Endodermal cell (in vitro differentiated cells): ENCODE measurements at regions not wholly inside any gene's neighbourhood (a gene's known extent, or its start where the extent isn't known, plus 50 kb on each side); places are given as distances from the start of the nearest gene placed in this dataset.
"Not testable (repeated sequence)": the region's sequence is repeated elsewhere in the genome, so short reads cannot be mapped to it uniquely, and the experiment has no call there.

Source experiments
- DNase-seq: peaks from one replicate; pipeline ENCODE4 v3.0.0-alpha.2; 2017
- H3K27ac ChIP-seq: 2 replicates; pipeline ENCODE4 v1.5.1; 2013; ENCODE audit warnings: mild to moderate bottlenecking, low read depth, low read length, moderate library complexity
- H3K27me3 ChIP-seq: 2 replicates; pipeline ENCODE4 v1.6.1; 2013; ENCODE audit warnings: mild to moderate bottlenecking, low read length, moderate library complexity; ENCODE audit not compliant: insufficient read depth, control insufficient read depth, poor library complexity, severe bottlenecking
- H3K36me3 ChIP-seq: 2 replicates; pipeline ENCODE4 v1.7.0; 2013; ENCODE audit warnings: mild to moderate bottlenecking, low read length, moderate library complexity; ENCODE audit not compliant: control insufficient read depth, insufficient read depth
- H3K4me1 ChIP-seq: one replicate; pipeline ENCODE4 v1.7.0; 2013; ENCODE audit warnings: low read length; ENCODE audit not compliant: control insufficient read depth, insufficient read depth
- H3K4me3 ChIP-seq: 2 replicates; pipeline ENCODE4 v1.5.1; 2013; ENCODE audit warnings: mild to moderate bottlenecking, low read length, moderate library complexity
- H3K9ac ChIP-seq: 2 replicates; pipeline ENCODE4 v1.6.1; 2013; ENCODE audit warnings: mild to moderate bottlenecking, low read length, moderate library complexity; ENCODE audit not compliant: poor library complexity, severe bottlenecking; ENCODE audit errors: extremely low read depth
- H3K9me3 ChIP-seq: 2 replicates; pipeline ENCODE4 v1.6.1; 2013; ENCODE audit warnings: mild to moderate bottlenecking, low read length, moderate library complexity; ENCODE audit not compliant: control insufficient read depth
- H3K27ac Mint-ChIP-seq: 2 replicates; pipeline ENCODE4 v1.8.0; 2020; ENCODE audit warnings: mixed read lengths
- H3K27me3 Mint-ChIP-seq: 2 replicates; pipeline ENCODE4 v1.8.0; 2021; ENCODE audit warnings: mild to moderate bottlenecking, mixed read lengths; ENCODE audit not compliant: insufficient read depth
- H3K36me3 Mint-ChIP-seq: 2 replicates; pipeline ENCODE4 v1.8.0; 2020; ENCODE audit warnings: low read depth, mixed read lengths
- H3K4me1 Mint-ChIP-seq: 2 replicates; pipeline ENCODE4 v1.8.0; 2020; ENCODE audit warnings: mixed read lengths
- H3K4me3 Mint-ChIP-seq: 2 replicates; pipeline ENCODE4 v1.8.0; 2020; ENCODE audit warnings: mild to moderate bottlenecking, moderate library complexity, mixed read lengths
- H3K9me3 Mint-ChIP-seq: 2 replicates; pipeline ENCODE4 v1.8.0; 2020; ENCODE audit warnings: mild to moderate bottlenecking, mixed read lengths
- WGBS, 2 experiments: methylation state at CpG; one replicate each; pipeline versions ENCODE4 v1.1.5 to v1.1.7; 2013; ENCODE audit warnings: missing lambda C conversion rate in 2 of 2, mixed read lengths in 1 of 2; ENCODE audit not compliant: insufficient coverage in 1 of 2, insufficient read length in 1 of 2; 5-methylcytosine and 5-hydroxymethylcytosine counted together
- TF ChIP-seq, protein P1 (sequence below): fragments of 200-600 bp; sonication (generic); conservative IDR thresholded peaks from 2 replicates; pipeline ENCODE4 v1.5.0; 2021; ENCODE audit warnings: antibody characterized with exemption, mild to moderate bottlenecking

DNA sequence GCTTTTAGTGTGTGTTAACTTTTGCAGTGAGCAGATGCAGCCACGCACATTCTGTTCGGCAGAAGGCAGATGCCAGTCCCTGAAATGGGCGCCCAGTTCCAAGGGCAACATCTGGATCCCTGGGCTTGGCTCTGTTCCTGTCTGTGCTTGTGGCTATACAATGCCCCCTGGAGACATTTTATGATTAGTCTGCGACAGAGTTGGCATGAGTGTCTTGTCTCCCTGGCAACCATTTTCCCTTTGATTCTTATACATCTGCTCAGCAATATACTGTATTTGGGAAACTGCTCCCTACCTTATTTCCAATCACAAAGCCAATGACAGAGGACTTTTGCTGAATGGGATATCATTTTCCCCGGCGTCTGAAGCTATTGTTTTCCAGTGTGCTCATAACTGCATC is 1629.5 kb upstream of the GOT2 start:
- no peak overlapping the region for H3K27ac Mint-ChIP-seq

DNA sequence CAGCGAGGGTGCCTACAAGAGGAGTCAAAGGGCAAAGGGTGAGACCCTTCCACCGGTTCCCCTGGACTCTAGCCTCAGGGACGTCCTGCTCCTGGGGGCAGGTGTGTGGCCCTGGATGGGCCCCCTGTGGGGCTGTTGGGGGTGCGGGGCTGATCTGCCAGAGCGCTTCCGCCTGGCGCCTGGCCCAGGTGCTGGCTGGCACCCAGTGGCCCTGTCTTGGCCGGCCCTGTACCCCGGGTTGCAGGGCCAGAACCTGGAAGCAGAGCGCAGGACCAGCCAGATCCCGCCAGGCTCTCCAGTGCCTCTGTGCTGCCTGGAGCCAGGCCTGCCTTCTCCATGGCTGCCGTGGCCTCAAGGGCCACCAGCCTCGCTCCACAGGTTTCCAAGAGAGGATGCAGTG is 1625.8 kb upstream of the GOT2 start:
- H3K9ac ChIP-seq, H3K4me3 Mint-ChIP-seq, H3K27ac Mint-ChIP-seq, DNase-seq, H3K4me1 ChIP-seq, H3K36me3 ChIP-seq, H3K36me3 Mint-ChIP-seq, H3K27ac ChIP-seq, H3K27me3 Mint-ChIP-seq, H3K27me3 ChIP-seq, H3K9me3 ChIP-seq, H3K4me3 ChIP-seq: not testable (repeated sequence)
- peaks cover 19% of the 10 kb centered on the region for H3K9me3 Mint-ChIP-seq
- 95 to 98% methylated on average over 9 to 13 of the region's 13 CpGs for WGBS, 2 experiments
- H3K4me1 Mint-ChIP-seq: peaks cover 32% of the 10 kb centered on the region

More for the DNA sequence above, 1629.5 kb upstream of the GOT2 start:
- Mint-ChIP-seq H3K27me3 (peaks cover 1% of the 10 kb centered on the region), H3K4me1 (peaks cover 60% of the 10 kb centered on the region), H3K36me3 (no peaks in the 10 kb centered on the region), H3K4me3 (no peak overlapping the region), H3K9me3 (peaks cover 3% of the 10 kb centered on the region)
- H3K4me3 ChIP-seq: no peak overlapping the region
- TF ChIP-seq, protein P1, sequence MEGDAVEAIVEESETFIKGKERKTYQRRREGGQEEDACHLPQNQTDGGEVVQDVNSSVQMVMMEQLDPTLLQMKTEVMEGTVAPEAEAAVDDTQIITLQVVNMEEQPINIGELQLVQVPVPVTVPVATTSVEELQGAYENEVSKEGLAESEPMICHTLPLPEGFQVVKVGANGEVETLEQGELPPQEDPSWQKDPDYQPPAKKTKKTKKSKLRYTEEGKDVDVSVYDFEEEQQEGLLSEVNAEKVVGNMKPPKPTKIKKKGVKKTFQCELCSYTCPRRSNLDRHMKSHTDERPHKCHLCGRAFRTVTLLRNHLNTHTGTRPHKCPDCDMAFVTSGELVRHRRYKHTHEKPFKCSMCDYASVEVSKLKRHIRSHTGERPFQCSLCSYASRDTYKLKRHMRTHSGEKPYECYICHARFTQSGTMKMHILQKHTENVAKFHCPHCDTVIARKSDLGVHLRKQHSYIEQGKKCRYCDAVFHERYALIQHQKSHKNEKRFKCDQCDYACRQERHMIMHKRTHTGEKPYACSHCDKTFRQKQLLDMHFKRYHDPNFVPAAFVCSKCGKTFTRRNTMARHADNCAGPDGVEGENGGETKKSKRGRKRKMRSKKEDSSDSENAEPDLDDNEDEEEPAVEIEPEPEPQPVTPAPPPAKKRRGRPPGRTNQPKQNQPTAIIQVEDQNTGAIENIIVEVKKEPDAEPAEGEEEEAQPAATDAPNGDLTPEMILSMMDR: no peak
- no peak overlapping the region for H3K9ac ChIP-seq
- peaks cover 12% of the 10 kb centered on the region for H3K4me1 ChIP-seq
- no peak overlapping the region for H3K27ac ChIP-seq
- no peaks in the 10 kb centered on the region for H3K27me3 ChIP-seq
- WGBS, 2 experiments: 88 to 100% methylated on average over 6 of the region's 6 CpGs
- no peaks in the 10 kb centered on the region for H3K9me3 ChIP-seq
- no peak for DNase-seq
- H3K36me3 ChIP-seq: no peaks in the 10 kb centered on the region

DNA sequence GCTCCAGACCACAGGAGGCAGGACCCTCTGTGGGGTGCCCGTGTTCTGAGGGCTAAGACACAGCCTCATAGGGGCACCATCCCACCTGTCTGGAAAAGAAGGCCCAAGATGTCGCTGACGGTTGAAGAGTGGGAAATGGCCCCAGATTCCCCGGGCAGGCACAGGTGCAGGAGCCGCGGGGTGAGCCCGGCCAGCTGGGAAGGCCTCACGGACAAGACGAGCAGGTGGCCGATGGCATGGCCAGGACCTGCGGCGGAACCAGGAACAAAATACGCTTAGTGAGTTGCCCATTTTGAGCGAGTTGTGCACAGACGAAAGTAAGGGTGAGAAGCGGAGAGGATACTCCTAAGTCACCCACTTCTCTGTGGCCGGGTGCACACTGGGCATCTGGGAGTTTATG is 1625.3 kb upstream of the GOT2 start:
- H3K36me3 Mint-ChIP-seq, DNase-seq, H3K9me3 ChIP-seq, H3K27ac Mint-ChIP-seq, H3K4me1 ChIP-seq, H3K4me3 ChIP-seq, H3K27me3 Mint-ChIP-seq, H3K27ac ChIP-seq, H3K36me3 ChIP-seq, H3K4me3 Mint-ChIP-seq, H3K27me3 ChIP-seq, H3K9ac ChIP-seq: not testable (repeated sequence)
- 94 to 99% methylated on average over 14 to 17 of the region's 17 CpGs for WGBS, 2 experiments
- peaks cover 19% of the 10 kb centered on the region for H3K9me3 Mint-ChIP-seq
- peaks cover 27% of the 10 kb centered on the region for H3K4me1 Mint-ChIP-seq

DNA sequence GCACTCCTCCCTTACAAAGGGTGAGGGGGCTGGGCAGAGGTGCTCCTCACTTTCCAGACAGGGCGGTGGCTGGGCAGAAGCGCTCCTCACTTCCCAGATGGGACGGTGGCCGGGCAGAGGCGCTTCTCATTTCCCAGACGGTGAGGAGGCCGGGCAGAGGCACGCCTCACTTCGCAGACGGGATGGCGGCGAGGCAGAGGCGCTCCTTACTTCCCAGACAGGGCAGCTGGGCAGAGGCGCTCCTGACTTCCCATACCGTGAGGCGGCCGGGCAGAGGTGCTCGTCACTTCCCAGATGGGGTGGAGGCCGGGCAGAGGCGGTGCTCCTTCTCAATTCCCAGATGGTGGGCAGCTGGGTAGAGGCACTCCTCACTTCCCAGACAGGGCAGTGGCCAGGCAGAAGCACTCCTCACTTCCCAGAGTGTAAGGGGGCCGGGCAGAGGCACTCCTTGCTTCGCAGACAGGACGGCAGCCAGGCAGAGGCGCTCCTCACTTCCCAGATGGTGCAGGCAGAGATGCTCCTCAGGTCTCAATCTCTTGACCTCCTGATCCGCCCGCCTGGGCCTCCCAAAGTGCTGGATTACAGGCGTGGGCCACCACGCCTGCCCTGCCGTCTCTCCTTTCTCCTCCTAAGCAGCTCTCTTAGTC is 1623.9 kb upstream of the GOT2 start:
- not testable (repeated sequence) for H3K27ac ChIP-seq, H3K36me3 Mint-ChIP-seq, H3K4me3 Mint-ChIP-seq, H3K4me3 ChIP-seq, H3K27ac Mint-ChIP-seq, H3K27me3 Mint-ChIP-seq, H3K27me3 ChIP-seq, H3K36me3 ChIP-seq, DNase-seq, H3K4me1 ChIP-seq, H3K9ac ChIP-seq
- Mint-ChIP-seq H3K9me3 (peaks cover 25% of the 10 kb centered on the region), H3K4me1 (peaks cover 13% of the 10 kb centered on the region)
- peaks cover 17% of the 10 kb centered on the region for H3K9me3 ChIP-seq
- 90 to 91% methylated on average over 19 to 29 of the region's 29 CpGs for WGBS, 2 experiments
